Neural crest cell (in vitro differentiated cells): ENCODE measurements at regions not wholly inside any gene's neighbourhood (a gene's known extent, or its start where the extent isn't known, plus 50 kb on each side); places are given as distances from the start of the nearest gene placed in this dataset.

Source experiments
- DNase-seq: peaks from one replicate; pipeline ENCODE4 v3.0.0; 2021; ENCODE audit warnings: low read depth, mixed read lengths, low spot score
- H3K27ac Mint-ChIP-seq: one replicate; pipeline ENCODE4 v1.8.0; 2021; ENCODE audit warnings: mild to moderate bottlenecking, mixed read lengths; ENCODE audit not compliant: unreplicated experiment
- H3K27me3 Mint-ChIP-seq: 2 replicates; pipeline ENCODE4 v1.8.0; 2021; ENCODE audit warnings: low read depth, mild to moderate bottlenecking, mixed read lengths
- H3K36me3 Mint-ChIP-seq: 2 replicates; pipeline ENCODE4 v1.8.0; 2021; ENCODE audit warnings: low read depth, mild to moderate bottlenecking, mixed read lengths
- H3K4me1 Mint-ChIP-seq: 2 replicates; pipeline ENCODE4 v1.8.0; 2021; ENCODE audit warnings: mixed read lengths
- H3K4me3 Mint-ChIP-seq: one replicate; pipeline ENCODE4 v1.8.0; 2021; ENCODE audit warnings: mild to moderate bottlenecking, mixed read lengths
- H3K9me3 Mint-ChIP-seq: 2 replicates; pipeline ENCODE4 v1.8.0; 2021; ENCODE audit warnings: mixed read lengths
- CTCF ChIP-seq: fragments of 200-600 bp; sonication (generic); conservative IDR thresholded peaks from 2 replicates; pipeline ENCODE4 v1.5.0; 2021; ENCODE audit warnings: antibody characterized with exemption, mild to moderate bottlenecking

GRCh38 chr6:103062136-103062535, 1668.6 kb downstream of the GRIK2 start:
- no peak overlapping the region for H3K4me3 Mint-ChIP-seq
- H3K27ac Mint-ChIP-seq = no peak overlapping the region
- no peaks in the 10 kb centered on the region for H3K27me3 Mint-ChIP-seq
- no peaks in the 10 kb centered on the region for H3K4me1 Mint-ChIP-seq
- no peak for DNase-seq
- H3K9me3 Mint-ChIP-seq = peaks cover 6% of the 10 kb centered on the region
- no peaks in the 10 kb centered on the region for H3K36me3 Mint-ChIP-seq
- no peak for TF ChIP-seq CTCF

DNA sequence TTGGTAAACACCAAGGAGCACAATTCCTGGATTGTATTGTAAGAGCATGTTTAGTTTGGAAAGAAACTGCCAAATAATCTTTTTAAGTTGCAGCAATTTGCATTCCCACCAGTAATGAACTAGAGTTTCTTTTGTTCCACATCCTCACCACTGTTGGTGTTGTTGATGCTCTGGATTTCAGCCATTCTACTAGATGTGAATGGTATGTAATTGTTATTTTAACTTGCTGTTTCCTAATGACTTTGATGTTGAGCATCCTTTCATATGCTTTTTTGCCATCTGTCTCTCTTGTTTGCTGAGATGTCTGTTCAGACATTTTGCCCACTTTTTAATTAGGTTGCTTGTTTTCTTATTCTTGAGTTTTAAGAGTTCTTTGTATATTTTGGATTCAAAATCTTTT, 1654.1 kb downstream of the GRIK2 start:
- H3K36me3 Mint-ChIP-seq = no peaks in the 10 kb centered on the region
- no peaks in the 10 kb centered on the region for H3K27me3 Mint-ChIP-seq
- no peaks in the 10 kb centered on the region for H3K4me1 Mint-ChIP-seq
- no peak for TF ChIP-seq CTCF
- H3K27ac Mint-ChIP-seq = no peak overlapping the region
- DNase-seq = no peak
- peaks cover 2% of the 10 kb centered on the region for H3K9me3 Mint-ChIP-seq
- no peak overlapping the region for H3K4me3 Mint-ChIP-seq

- no peak for TF ChIP-seq CTCF
- Mint-ChIP-seq H3K36me3 (no peaks in the 10 kb centered on the region), H3K4me3 (no peak overlapping the region), H3K27me3 (no peaks in the 10 kb centered on the region), H3K4me1 (no peaks in the 10 kb centered on the region), H3K27ac (no peak overlapping the region), H3K9me3 (no peaks in the 10 kb centered on the region)
- no peak for DNase-seq
Observed at GRCh38 chr6:103042336-103042735, 1648.8 kb downstream of the GRIK2 start.

- DNase-seq = no peak
- Mint-ChIP-seq H3K36me3 (no peaks in the 10 kb centered on the region), H3K9me3 (peaks cover 2% of the 10 kb centered on the region), H3K27me3 (no peaks in the 10 kb centered on the region), H3K4me1 (no peaks in the 10 kb centered on the region), H3K27ac (no peak overlapping the region), H3K4me3 (no peak overlapping the region)
- TF ChIP-seq CTCF = no peak
Observed at GRCh38 chr6:103036846-103037245, 1643.3 kb downstream of the GRIK2 start.

- Mint-ChIP-seq H3K4me3 (no peak overlapping the region), H3K36me3 (no peaks in the 10 kb centered on the region), H3K9me3 (no peaks in the 10 kb centered on the region), H3K27ac (no peak overlapping the region), H3K4me1 (no peaks in the 10 kb centered on the region), H3K27me3 (no peaks in the 10 kb centered on the region)
- no peak for DNase-seq
- no peak for TF ChIP-seq CTCF
Observed at GRCh38 chr6:103027271-103027931, 1633.9 kb downstream of the GRIK2 start.
